GM12874 (cell line): ENCODE measurements at regions not wholly inside any gene's neighbourhood (a gene's known extent, or its start where the extent isn't known, plus 50 kb on each side); places are given as distances from the start of the nearest gene placed in this dataset.

Experiments used
- CTCF ChIP-seq: IDR thresholded peaks from 2 replicates; pipeline ENCODE4 v1.5.1; 2011; ENCODE audit warnings: low read depth, mild to moderate bottlenecking, control low read depth, low read length, moderate library complexity; ENCODE audit not compliant: insufficient read depth

GRCh38 chr3:24830230-24831152 lies 335.8 kb upstream of the THRB start:
- TF ChIP-seq CTCF, result no peak

- no peak for TF ChIP-seq CTCF
These were observed 336.6 kb upstream of the THRB start for GRCh38 chr3:24831221-24831620.

GRCh38 chr3:24832891-24833290 lies 338.2 kb upstream of the THRB start:
- TF ChIP-seq CTCF, result no peak

DNA sequence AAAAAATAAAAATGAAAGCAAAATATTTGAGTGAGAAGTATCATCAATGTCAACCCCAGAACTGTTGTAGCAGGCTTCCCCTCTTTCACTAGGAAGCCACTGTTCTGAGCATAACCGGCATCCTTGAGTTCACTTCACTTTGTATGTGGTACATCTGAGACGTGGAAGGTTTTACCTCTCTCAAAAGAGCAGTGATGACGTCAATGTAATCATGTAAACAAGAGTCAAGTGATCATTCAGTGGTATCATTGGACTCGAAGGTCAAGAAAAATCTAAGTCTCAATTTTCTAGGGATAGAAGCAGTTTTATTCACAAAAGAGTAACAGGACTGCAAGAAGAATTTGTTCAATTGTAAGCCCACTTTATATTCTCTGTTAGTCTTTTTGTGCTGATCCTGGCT lies 339.8 kb upstream of the THRB start:
- TF ChIP-seq CTCF, result no peak

GRCh38 chr3:24835510-24835909 lies 340.9 kb upstream of the THRB start:
- TF ChIP-seq CTCF, result no peak

DNA sequence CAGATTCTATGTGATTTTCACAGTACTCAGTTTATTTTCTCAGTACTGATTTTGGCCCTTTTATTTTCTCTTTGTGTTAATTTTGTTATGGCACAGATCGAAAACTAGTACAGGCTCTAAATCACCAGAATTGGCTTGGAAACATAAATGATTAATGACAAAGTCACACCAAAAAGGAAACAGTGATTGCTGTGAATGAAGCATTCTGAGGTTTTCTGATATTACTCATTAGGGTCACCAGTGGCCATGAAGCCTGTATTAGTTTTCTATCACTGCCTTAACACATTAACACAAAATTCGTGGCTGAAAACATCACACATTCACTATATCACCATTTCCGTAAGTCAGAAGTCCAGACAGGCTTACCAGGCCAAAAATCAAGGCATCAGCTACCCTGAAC lies 343.0 kb upstream of the THRB start:
- no peak for TF ChIP-seq CTCF

DNA sequence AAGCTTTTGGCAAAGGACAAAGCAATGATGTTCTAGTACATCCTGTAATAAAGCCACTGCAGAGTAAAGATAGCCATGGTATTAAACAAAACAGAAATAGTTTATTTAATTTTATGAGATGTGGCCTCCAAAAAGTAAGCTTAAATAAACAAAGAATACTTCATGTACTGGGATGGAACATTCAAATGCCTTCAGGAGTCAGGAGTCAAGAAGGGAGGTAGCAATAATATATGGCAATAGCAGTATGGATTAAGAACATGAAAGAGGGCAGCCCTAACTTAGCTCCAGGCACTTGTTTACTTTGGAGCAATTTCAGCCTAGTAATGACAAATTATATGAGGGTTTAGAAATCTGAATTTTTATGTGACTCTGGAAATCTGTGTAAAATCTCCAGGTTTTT lies 343.9 kb upstream of the THRB start:
- TF ChIP-seq CTCF, result no peak
